HepG2 (cell line): ENCODE measurements at regions not wholly inside any gene's neighbourhood (a gene's known extent, or its start where the extent isn't known, plus 50 kb on each side); places are given as distances from the start of the nearest gene placed in this dataset.

Experiments used
- ATAC-seq: fragments of 200-7000 bp; cut with Tn5 transposase; 3 replicates; pipeline ENCODE4 v1.9.1; 2020; ENCODE audit warnings: mild to moderate bottlenecking, moderate library complexity
- BruUV-seq: library from RNA; stranded (reverse); fragments of 400-500 nt; replicated peaks from 2 replicates; lab custom pipeline; 2021; lab: Mats Ljungman, UMichigan
- CTCF ChIA-PET: fragments of 300-600 bp; formaldehyde crosslinking; extraction: SDS; loops from one replicate; lab custom pipeline; 2021; ENCODE audit warnings: low total read pairs, inconsistent platforms, low intra/inter-chr PET ratio; lab: Yijun Ruan, JAX
- POLR2A ChIA-PET: fragments of 350-600 bp; sonication (Branson Sonifier 250); formaldehyde crosslinking; loops from one replicate; lab custom pipeline; 2020; ENCODE audit warnings: antibody characterized with exemption, inconsistent platforms; lab: Yijun Ruan, JAX
- DNase-seq: peaks from one replicate; pipeline ENCODE4 v3.0.0-alpha.2; 2015; ENCODE audit warnings: low spot score
- FAIRE-seq: peaks from 3 replicates; lab custom pipeline; 2011; peaks lifted over from hg19 to GRCh38; lab: Jason Lieb, UNC
- H2AFZ ChIP-seq: one replicate; pipeline ENCODE4 v1.6.1; 2011; ENCODE audit warnings: low read length, inconsistent platforms
- H3K27ac ChIP-seq: fragments of 300-600 bp; 3 replicates; pipeline ENCODE4 v1.8.0; 2011; ENCODE audit warnings: mixed run types, mild to moderate bottlenecking, mixed read lengths, low read length, inconsistent platforms; ENCODE audit not compliant: insufficient read depth; ENCODE audit errors: extremely low read length
- H3K27me3 ChIP-seq, 2 experiments: fragments of 200-600 bp in 1 of 2; 2 replicates in 1 of 2; 3 replicates in 1 of 2; pipeline versions ENCODE4 v1.6.0 to v1.8.0; 2011; ENCODE audit warnings: low read length in 2 of 2, mild to moderate bottlenecking in 2 of 2, moderate library complexity in 2 of 2, inconsistent platforms in 1 of 2; ENCODE audit not compliant: insufficient read depth in 2 of 2, control insufficient read depth in 1 of 2
- H3K36me3 ChIP-seq, 2 experiments: fragments of 200-600 bp in 1 of 2; replicated peaks in 1 of 2; 2 replicates in 1 of 2; 3 replicates in 1 of 2; pipeline versions ENCODE4 v1.5.1 to v1.8.0; 2011; ENCODE audit warnings: low read length in 2 of 2, inconsistent platforms in 1 of 2; ENCODE audit not compliant: insufficient read depth in 2 of 2, control insufficient read depth in 1 of 2
- H3K4me1 ChIP-seq: 2 replicates; pipeline ENCODE4 v1.5.1; 2012; ENCODE audit warnings: low read length, inconsistent platforms; ENCODE audit not compliant: insufficient read depth
- H3K4me2 ChIP-seq: 2 replicates; pipeline ENCODE4 v1.6.0; 2011; ENCODE audit warnings: low read depth, low read length, inconsistent platforms
- H3K4me3 ChIP-seq, 3 experiments: fragments of 200-600 bp in 1 of 3; sonication (generic), shearing (Covaris generic) in 1 of 3; replicated peaks in 1 of 3; 2 replicates each; pipeline ENCODE4 v1.5.1; 2011 to 2016; ENCODE audit warnings: low read length in 3 of 3, inconsistent platforms in 2 of 3, low read depth in 2 of 3, mild to moderate bottlenecking in 2 of 3, control low read depth in 1 of 3, mixed read lengths in 1 of 3; ENCODE audit not compliant: insufficient read depth in 1 of 3
- H3K79me2 ChIP-seq: one replicate; pipeline ENCODE4 v1.6.1; 2011; ENCODE audit warnings: low read length, inconsistent platforms; ENCODE audit not compliant: insufficient read depth
- H3K9ac ChIP-seq: 2 replicates; pipeline ENCODE4 v1.6.0; 2011; ENCODE audit warnings: mild to moderate bottlenecking, low read depth, low read length, inconsistent platforms; ENCODE audit not compliant: insufficient read depth
- H3K9me3 ChIP-seq: 2 replicates; pipeline ENCODE4 v1.5.1; 2012; ENCODE audit warnings: mild to moderate bottlenecking, low read length
- H4K20me1 ChIP-seq: 2 replicates; pipeline ENCODE4 v1.6.0; 2011; ENCODE audit warnings: inconsistent platforms, mild to moderate bottlenecking, low read length, moderate library complexity; ENCODE audit not compliant: insufficient read depth
- GABPB1 ChIP-seq: IDR thresholded peaks from 2 replicates; pipeline ENCODE4 v1.6.1; 2016; ENCODE audit warnings: mild to moderate bottlenecking, missing genetic modification reagents, moderate library complexity, missing compliant biosample characterization
- HINFP ChIP-seq: sonication (generic); formaldehyde crosslinking; IDR thresholded peaks from 2 replicates; pipeline ENCODE4 v1.4.0; 2020; ENCODE audit warnings: low read depth, mild to moderate bottlenecking, missing genetic modification reagents
- JUND ChIP-seq: sonication (generic); formaldehyde crosslinking; IDR thresholded peaks from 2 replicates; pipeline ENCODE4 v1.8.0; 2022; ENCODE audit warnings: mild to moderate bottlenecking, missing genetic modification reagents
- KLF12 ChIP-seq: sonication (generic); formaldehyde crosslinking; IDR thresholded peaks from 2 replicates; pipeline ENCODE4 v1.4.0; 2020; ENCODE audit warnings: missing genetic modification reagents, borderline replicate concordance
- KLF15 ChIP-seq: sonication (generic); formaldehyde crosslinking; IDR thresholded peaks from 2 replicates; pipeline ENCODE4 v1.8.1; 2023; ENCODE audit warnings: borderline replicate concordance, mild to moderate bottlenecking, inconsistent platforms, missing genetic modification reagents, mixed read lengths
- NR2F1 ChIP-seq, 2 experiments: fragments of 450-650 bp in 1 of 2; formaldehyde crosslinking in 1 of 2; IDR thresholded peaks; 2 replicates each; pipeline versions ENCODE4 v1.5.0 to v1.6.1; 2016 to 2020; ENCODE audit warnings: mild to moderate bottlenecking in 1 of 2, missing compliant biosample characterization in 1 of 2, missing genetic modification reagents in 1 of 2, moderate library complexity in 1 of 2
- SP4 ChIP-seq: sonication (generic); formaldehyde crosslinking; IDR thresholded peaks from 2 replicates; pipeline ENCODE4 v1.8.1; 2023; ENCODE audit warnings: mild to moderate bottlenecking, missing genetic modification reagents
- ZNF253 ChIP-seq: sonication (generic); formaldehyde crosslinking; IDR thresholded peaks from 2 replicates; pipeline ENCODE4 v1.8.0; 2022; ENCODE audit warnings: mild to moderate bottlenecking, missing genetic modification reagents, borderline replicate concordance
- ZNF772 ChIP-seq: sonication (generic); formaldehyde crosslinking; IDR thresholded peaks from 2 replicates; pipeline ENCODE4 v1.5.0; 2020; ENCODE audit warnings: mild to moderate bottlenecking, missing genetic modification reagents
- ZNF790 ChIP-seq: sonication (generic); formaldehyde crosslinking; IDR thresholded peaks from 2 replicates; pipeline ENCODE4 v1.8.0; 2022; ENCODE audit warnings: missing genetic modification reagents, mild to moderate bottlenecking, borderline replicate concordance
- WGBS: methylation state at CpG from one replicate; pipeline ENCODE4 v1.1.6; 2017; ENCODE audit warnings: low lambda C conversion rate; 5-methylcytosine and 5-hydroxymethylcytosine counted together
- in situ Hi-C: cut with HindIII; loops from 2 replicates; pipeline ENCODE4 v1.10.0; 2017; ENCODE audit warnings: low pct_unique_long_range_greater_than_20kb; ENCODE audit not compliant: extremely low pct_ligation_motif_present
- intact Hi-C: fragments of 100-400 bp; cut with micrococcal nuclease; formaldehyde crosslinking; loops from one replicate; pipeline ENCODE4 v1.10.0; 2022; ENCODE audit not compliant: unreplicated experiment
- TF ChIP-seq, protein P1 (sequence below): sonication (generic); formaldehyde crosslinking; IDR thresholded peaks from 2 replicates; pipeline ENCODE4 v1.9.0; 2021; ENCODE audit warnings: missing genetic modification reagents, borderline replicate concordance

DNA sequence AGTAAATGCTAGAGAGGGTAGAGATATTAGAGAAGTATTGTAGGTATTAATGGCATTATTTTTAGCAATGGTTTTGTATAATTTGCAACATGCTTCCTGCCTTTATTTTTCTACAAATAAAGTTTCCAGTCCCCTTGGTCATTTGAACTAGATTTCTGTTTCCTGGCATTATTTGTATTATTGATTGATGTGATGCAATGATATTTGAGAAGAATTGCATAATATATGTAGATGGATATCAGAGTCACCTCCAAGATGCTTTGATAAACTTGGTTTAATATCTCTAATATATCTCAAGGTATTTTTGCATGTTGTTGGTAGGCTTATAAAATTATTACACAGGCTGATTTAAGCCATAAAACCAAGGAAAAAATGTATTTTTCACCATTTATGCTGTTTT, 1054.5 kb downstream of the SLITRK1 start:
- no peak overlapping the region for H2AFZ ChIP-seq
- H3K36me3 ChIP-seq, result no peaks in the 10 kb centered on the region
- in situ Hi-C loops (no loop called here), intact Hi-C loops (no loop called here)
- ATAC-seq (no peak), FAIRE-seq (no peak), DNase-seq (no peak)
- TF ChIP-seq KLF15, result no peak
- TF ChIP-seq ZNF790 (CRISPR knock-in tag), result no peak
- no peak for TF ChIP-seq ZNF772 (CRISPR knock-in tag)
- no peak for TF ChIP-seq JUND (CRISPR knock-in tag)
- TF ChIP-seq ZNF253 (CRISPR knock-in tag), result no peak
- no peak for TF ChIP-seq HINFP (CRISPR knock-in tag)
- TF ChIP-seq NR2F1 (CRISPR knock-in tag; IDR thresholded peaks at IDR 0.05), result no peak
- no peaks in the 10 kb centered on the region for H3K4me1 ChIP-seq
- CTCF ChIA-PET, result no interaction called here
- no peaks in the 10 kb centered on the region for H3K27me3 ChIP-seq
- BruUV-seq, result no TSS peak
- no peak overlapping the region for H3K27ac ChIP-seq
- H4K20me1 ChIP-seq, result no peaks in the 10 kb centered on the region
- no peaks in the 10 kb centered on the region for H3K79me2 ChIP-seq
- H3K9me3 ChIP-seq, result peaks cover 5% of the 10 kb centered on the region; the same call in 1 of the 2 replicates
- POLR2A ChIA-PET, result no interaction called here
- H3K4me2 ChIP-seq, result no peak overlapping the region
- H3K4me3 ChIP-seq, result no peak overlapping the region
- no peak overlapping the region for H3K9ac ChIP-seq

DNA sequence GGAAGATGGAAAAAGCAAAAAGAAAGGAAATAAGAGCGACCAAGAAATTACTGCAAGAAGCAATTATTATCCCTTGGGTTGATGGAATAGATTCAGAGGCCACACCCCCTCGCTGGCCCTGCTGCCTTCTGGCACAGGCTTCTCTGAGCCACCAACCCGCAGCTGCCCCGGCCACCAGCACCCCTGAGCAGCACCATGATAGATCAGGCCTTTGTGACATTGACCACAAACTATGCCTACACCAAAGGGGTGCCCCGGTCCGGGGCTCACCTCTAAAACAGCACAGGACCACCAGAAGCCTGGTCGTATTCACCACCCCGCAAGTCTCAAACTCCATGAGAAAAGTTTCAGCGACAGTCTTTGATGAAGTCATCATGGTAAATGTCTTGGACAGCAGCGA, 1059.3 kb downstream of the SLITRK1 start:
- ChIA-PET CTCF (no interaction called here), POLR2A (no interaction called here)
- DNase-seq, result no peak
- Histone ChIP-seq H3K36me3 (no peaks in the 10 kb centered on the region), H2AFZ (no peak overlapping the region), H3K9me3 (peaks cover 5% of the 10 kb centered on the region; the same call in 1 of the 2 replicates), H3K4me1 (no peaks in the 10 kb centered on the region), H3K4me3 (no peak overlapping the region), H3K79me2 (no peaks in the 10 kb centered on the region), H3K4me2 (no peak overlapping the region), H3K9ac (no peak overlapping the region), H3K27me3 (no peaks in the 10 kb centered on the region), H4K20me1 (no peaks in the 10 kb centered on the region), H3K27ac (no peak overlapping the region)
- BruUV-seq, result no TSS peak
- no peak for FAIRE-seq
- 6% methylated on average over 10 of the region's 10 CpGs for WGBS
- intact Hi-C loops (no loop called here), in situ Hi-C loops (no loop called here)
- ATAC-seq, result no peak
- TF ChIP-seq SP4 (CRISPR knock-in tag) (no peak), KLF12 (CRISPR knock-in tag) (no peak), GABPB1 (no peak)
- TF ChIP-seq, protein P1, sequence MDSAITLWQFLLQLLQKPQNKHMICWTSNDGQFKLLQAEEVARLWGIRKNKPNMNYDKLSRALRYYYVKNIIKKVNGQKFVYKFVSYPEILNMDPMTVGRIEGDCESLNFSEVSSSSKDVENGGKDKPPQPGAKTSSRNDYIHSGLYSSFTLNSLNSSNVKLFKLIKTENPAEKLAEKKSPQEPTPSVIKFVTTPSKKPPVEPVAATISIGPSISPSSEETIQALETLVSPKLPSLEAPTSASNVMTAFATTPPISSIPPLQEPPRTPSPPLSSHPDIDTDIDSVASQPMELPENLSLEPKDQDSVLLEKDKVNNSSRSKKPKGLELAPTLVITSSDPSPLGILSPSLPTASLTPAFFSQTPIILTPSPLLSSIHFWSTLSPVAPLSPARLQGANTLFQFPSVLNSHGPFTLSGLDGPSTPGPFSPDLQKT (CRISPR knock-in tag), result no peak
